ENCODE measurements at regions not wholly inside any gene's neighbourhood (a gene's known extent, or its start where the extent isn't known, plus 50 kb on each side); places are given as distances from the start of the nearest gene placed in this dataset.

- intact Hi-C loops (cut with micrococcal nuclease), result no loop called here
Observed at GRCh38 chr7:91323626-91324158, 59.5 kb downstream of the FZD1 start.

- intact Hi-C loops (cut with micrococcal nuclease), result no loop called here
Observed at GRCh38 chr7:91324663-91325062, 60.4 kb downstream of the FZD1 start.

GRCh38 chr7:91325726-91326125 lies 61.5 kb downstream of the FZD1 start:
- intact Hi-C loops (cut with micrococcal nuclease), result no loop called here

- intact Hi-C loops (cut with micrococcal nuclease), result no loop called here
Observed at GRCh38 chr7:91326516-91327199, 62.4 kb downstream of the FZD1 start.

- intact Hi-C loops (cut with micrococcal nuclease), result no loop called here
Observed at GRCh38 chr7:91327346-91327745, 63.1 kb downstream of the FZD1 start.

- intact Hi-C loops (cut with micrococcal nuclease), result no loop called here
Observed at GRCh38 chr7:91329571-91329970, 65.3 kb downstream of the FZD1 start.

- intact Hi-C loops (cut with micrococcal nuclease), result no loop called here
Observed at GRCh38 chr7:91330191-91330808, 66.1 kb downstream of the FZD1 start.

GRCh38 chr7:91330866-91331265 lies 66.6 kb downstream of the FZD1 start:
- intact Hi-C loops (cut with micrococcal nuclease), result no loop called here

- intact Hi-C loops (cut with micrococcal nuclease), result no loop called here
Observed at GRCh38 chr7:91336106-91336505, 71.9 kb downstream of the FZD1 start.

- intact Hi-C loops (cut with micrococcal nuclease), result no loop called here
Observed at GRCh38 chr7:91338226-91339020, 74.2 kb downstream of the FZD1 start.

GRCh38 chr7:91342346-91342745 lies 78.1 kb downstream of the FZD1 start:
- intact Hi-C loops (cut with micrococcal nuclease), result no loop called here

- intact Hi-C loops (cut with micrococcal nuclease), result no loop called here
Observed at GRCh38 chr7:91343420-91343960, 79.3 kb downstream of the FZD1 start.

- intact Hi-C loops (cut with micrococcal nuclease), result no loop called here
Observed at GRCh38 chr7:91343996-91344629, 79.9 kb downstream of the FZD1 start.

GRCh38 chr7:91344911-91345310 lies 80.7 kb downstream of the FZD1 start:
- intact Hi-C loops (cut with micrococcal nuclease), result no loop called here

- intact Hi-C loops (cut with micrococcal nuclease), result no loop called here
Observed at GRCh38 chr7:91345449-91345848, 81.2 kb downstream of the FZD1 start.

- intact Hi-C loops (cut with micrococcal nuclease), result no loop called here
Observed at GRCh38 chr7:91346426-91346825, 82.2 kb downstream of the FZD1 start.

GRCh38 chr7:91347290-91347689 lies 83.1 kb downstream of the FZD1 start:
- intact Hi-C loops (cut with micrococcal nuclease), result no loop called here

GRCh38 chr7:91348711-91349110 lies 84.5 kb downstream of the FZD1 start:
- intact Hi-C loops (cut with micrococcal nuclease), result no loop called here

- intact Hi-C loops (cut with micrococcal nuclease), result no loop called here
Observed at GRCh38 chr7:91351374-91351773, 87.1 kb downstream of the FZD1 start.

- intact Hi-C loops (cut with micrococcal nuclease), result no loop called here
Observed at GRCh38 chr7:91352091-91352490, 87.9 kb downstream of the FZD1 start.

- intact Hi-C loops (cut with micrococcal nuclease), result no loop called here
Observed at GRCh38 chr7:91353848-91354247, 89.6 kb downstream of the FZD1 start.
